ENCODE measurements at regions not wholly inside any gene's neighbourhood (a gene's known extent, or its start where the extent isn't known, plus 50 kb on each side); places are given as distances from the start of the nearest gene placed in this dataset.

GRCh38 chr19:33927789-33928457 lies 131.3 kb downstream of the KCTD15 start:
- peaks cover 2% of the 10 kb centered on the region for H3K27me3 ChIP-seq (ENCODE audit: control insufficient read depth, insufficient read depth, low read length)
- no peak for DNase-seq (ENCODE audit: low read depth)
- no peaks in the 10 kb centered on the region for H3K36me3 ChIP-seq (ENCODE audit: control insufficient read depth, insufficient read depth, low read length)
- H3K4me3 ChIP-seq (ENCODE audit: low read depth, low read length): no peak overlapping the region
- TF ChIP-seq CTCF (IDR thresholded peaks at IDR 0.05; ENCODE audit: insufficient read depth, low read length, poor library complexity, severe bottlenecking): no peak

- H3K36me3 ChIP-seq (ENCODE audit: control insufficient read depth, insufficient read depth, low read length): no peaks in the 10 kb centered on the region
- no peak for DNase-seq (ENCODE audit: low read depth)
- no peak overlapping the region for H3K4me3 ChIP-seq (ENCODE audit: low read depth, low read length)
- no peak for TF ChIP-seq CTCF (IDR thresholded peaks at IDR 0.05; ENCODE audit: insufficient read depth, low read length, poor library complexity, severe bottlenecking)
- peaks cover 2% of the 10 kb centered on the region for H3K27me3 ChIP-seq (ENCODE audit: control insufficient read depth, insufficient read depth, low read length)
Observed at GRCh38 chr19:33928458-33928950, 131.8 kb downstream of the KCTD15 start.

GRCh38 chr19:33933931-33934330 lies 137.3 kb downstream of the KCTD15 start:
- Histone ChIP-seq H3K27me3 (ENCODE audit: control insufficient read depth, insufficient read depth, low read length) (peaks cover 2% of the 10 kb centered on the region), H3K36me3 (ENCODE audit: control insufficient read depth, insufficient read depth, low read length) (no peaks in the 10 kb centered on the region), H3K4me3 (ENCODE audit: low read depth, low read length) (no peak overlapping the region)
- no peak for TF ChIP-seq CTCF (IDR thresholded peaks at IDR 0.05; ENCODE audit: insufficient read depth, low read length, poor library complexity, severe bottlenecking)
- DNase-seq (ENCODE audit: low read depth): no peak

GRCh38 chr19:33938821-33939220 lies 142.2 kb downstream of the KCTD15 start:
- no peaks in the 10 kb centered on the region for H3K27me3 ChIP-seq (ENCODE audit: control insufficient read depth, insufficient read depth, low read length)
- H3K36me3 ChIP-seq (ENCODE audit: control insufficient read depth, insufficient read depth, low read length): no peaks in the 10 kb centered on the region
- TF ChIP-seq CTCF (IDR thresholded peaks at IDR 0.05; ENCODE audit: insufficient read depth, low read length, poor library complexity, severe bottlenecking): no peak
- no peak for DNase-seq (ENCODE audit: low read depth)
- H3K4me3 ChIP-seq (ENCODE audit: low read depth, low read length): no peak overlapping the region

- no peaks in the 10 kb centered on the region for H3K27me3 ChIP-seq (ENCODE audit: control insufficient read depth, insufficient read depth, low read length)
- H3K36me3 ChIP-seq (ENCODE audit: control insufficient read depth, insufficient read depth, low read length): no peaks in the 10 kb centered on the region
- no peak for TF ChIP-seq CTCF (IDR thresholded peaks at IDR 0.05; ENCODE audit: insufficient read depth, low read length, poor library complexity, severe bottlenecking)
- H3K4me3 ChIP-seq (ENCODE audit: low read depth, low read length): no peak overlapping the region
- no peak for DNase-seq (ENCODE audit: low read depth)
Observed at GRCh38 chr19:33941133-33941532, 144.5 kb downstream of the KCTD15 start.
